IMR-90 (cell line): ENCODE measurements at regions not wholly inside any gene's neighbourhood (a gene's known extent, or its start where the extent isn't known, plus 50 kb on each side); places are given as distances from the start of the nearest gene placed in this dataset.

Experiments used
- ATAC-seq: fragments of 200-7000 bp; cut with Tn5 transposase; 2 replicates; pipeline ENCODE4 v1.9.1; 2020; ENCODE audit warnings: low read depth, mild to moderate bottlenecking, moderate library complexity
- BruUV-seq: library from RNA; stranded (reverse); fragments of 400-500 nt; replicated peaks from 2 replicates; lab custom pipeline; 2021; lab: Mats Ljungman, UMichigan
- CTCF ChIA-PET: fragments of 300-600 bp; formaldehyde crosslinking; extraction: SDS; loops from one replicate; lab custom pipeline; 2021; ENCODE audit warnings: antibody characterized with exemption; lab: Yijun Ruan, JAX
- POLR2A ChIA-PET: fragments of 300-600 bp; sonication (Branson Sonifier 250); formaldehyde crosslinking; loops from one replicate; lab custom pipeline; 2022; ENCODE audit warnings: antibody characterized with exemption; ENCODE audit not compliant: unreplicated experiment; lab: Charles Lee
- DNase-seq: peaks from one replicate; pipeline ENCODE4 v3.0.0; 2013
- H2AFZ ChIP-seq: replicated peaks from 2 replicates; pipeline ENCODE3; 2013; ENCODE audit warnings: low read length, mild to moderate bottlenecking; ENCODE audit not compliant: poor library complexity
- H2AK5ac ChIP-seq: 2 replicates; pipeline ENCODE4 v1.6.1; 2013; ENCODE audit warnings: low read depth, low read length, inconsistent platforms
- H2AK9ac ChIP-seq: replicated peaks from 2 replicates; pipeline ENCODE3; 2013; ENCODE audit warnings: mild to moderate bottlenecking, low read depth, low read length, moderate library complexity; ENCODE audit not compliant: poor library complexity
- H2BK120ac ChIP-seq: 2 replicates; pipeline ENCODE4 v1.6.1; 2013; ENCODE audit warnings: low read depth, low read length, inconsistent platforms
- H2BK15ac ChIP-seq: 3 replicates; pipeline ENCODE4 v1.6.1; 2013; ENCODE audit warnings: low read depth, low read length, inconsistent platforms
- H2BK20ac ChIP-seq: 2 replicates; pipeline ENCODE4 v1.6.1; 2013; ENCODE audit warnings: low read depth, mild to moderate bottlenecking, inconsistent platforms, low read length, moderate library complexity
- H2BK5ac ChIP-seq: 2 replicates; pipeline ENCODE4 v1.6.1; 2013; ENCODE audit warnings: mild to moderate bottlenecking, low read depth, low read length, inconsistent platforms; ENCODE audit not compliant: poor library complexity, severe bottlenecking
- H3K14ac ChIP-seq: replicated peaks from 2 replicates; pipeline ENCODE4 v1.6.1; 2013; ENCODE audit warnings: low read depth, low read length, inconsistent platforms
- H3K18ac ChIP-seq: 2 replicates; pipeline ENCODE4 v1.6.1; 2013; ENCODE audit warnings: low read depth, low read length, control low read depth
- H3K23ac ChIP-seq: 2 replicates; pipeline ENCODE4 v1.6.1; 2013; ENCODE audit warnings: low read depth, low read length, inconsistent platforms
- H3K27ac ChIP-seq: 2 replicates; pipeline ENCODE4 v1.5.1; 2013; ENCODE audit warnings: mild to moderate bottlenecking, control low read depth, low read length; ENCODE audit not compliant: insufficient read depth
- H3K27me3 ChIP-seq: 2 replicates; pipeline ENCODE4 v1.6.1; 2013; ENCODE audit warnings: low read length; ENCODE audit not compliant: control insufficient read depth, insufficient read depth
- H3K36me3 ChIP-seq: 2 replicates; pipeline ENCODE4 v1.6.1; 2013; ENCODE audit warnings: low read length, mixed read lengths; ENCODE audit not compliant: control insufficient read depth, insufficient read depth
- H3K4ac ChIP-seq: 2 replicates; pipeline ENCODE4 v1.6.1; 2013; ENCODE audit warnings: low read depth, low read length, inconsistent platforms
- H3K4me1 ChIP-seq: 2 replicates; pipeline ENCODE4 v1.6.1; 2013; ENCODE audit warnings: low read length, mixed read lengths; ENCODE audit not compliant: control insufficient read depth, insufficient read depth
- H3K4me2 ChIP-seq: 2 replicates; pipeline ENCODE4 v1.6.1; 2013; ENCODE audit warnings: low read depth, mild to moderate bottlenecking, control low read depth, low read length, moderate library complexity
- H3K4me3 ChIP-seq: 2 replicates; pipeline ENCODE4 v1.5.1; 2013; ENCODE audit warnings: low read depth, mild to moderate bottlenecking, control low read depth, low read length, moderate library complexity; ENCODE audit not compliant: insufficient read depth
- H3K56ac ChIP-seq: 2 replicates; pipeline ENCODE4 v1.6.1; 2013; ENCODE audit warnings: low read length, inconsistent platforms; ENCODE audit not compliant: insufficient read depth; ENCODE audit errors: extremely low read depth
- H3K79me1 ChIP-seq, 2 experiments: 2 replicates each; pipeline ENCODE4 v1.6.1; 2013; ENCODE audit warnings: low read length in 2 of 2, inconsistent platforms in 1 of 2, low read depth in 1 of 2
- H3K9ac ChIP-seq: 2 replicates; pipeline ENCODE4 v1.6.1; 2013; ENCODE audit warnings: low read depth, low read length, control low read depth
- H3K9me1 ChIP-seq: 2 replicates; pipeline ENCODE4 v1.6.1; 2013; ENCODE audit warnings: low read length, inconsistent platforms; ENCODE audit not compliant: insufficient read depth
- H3K9me3 ChIP-seq: 2 replicates; pipeline ENCODE4 v1.6.1; 2013; ENCODE audit warnings: low read length; ENCODE audit not compliant: control insufficient read depth, insufficient read depth
- H4K20me1 ChIP-seq: 2 replicates; pipeline ENCODE4 v1.6.1; 2013; ENCODE audit warnings: low read length, inconsistent platforms; ENCODE audit not compliant: insufficient read depth
- H4K5ac ChIP-seq: 2 replicates; pipeline ENCODE4 v1.6.1; 2013; ENCODE audit warnings: mild to moderate bottlenecking, low read depth, low read length, control low read depth
- H4K8ac ChIP-seq, 2 experiments: 2 replicates each; pipeline ENCODE4 v1.6.1; 2013; ENCODE audit warnings: low read depth in 2 of 2, low read length in 2 of 2, control low read depth in 1 of 2, inconsistent platforms in 1 of 2
- H4K91ac ChIP-seq: 2 replicates; pipeline ENCODE4 v1.6.1; 2013; ENCODE audit warnings: low read depth, low read length, inconsistent platforms; ENCODE audit not compliant: insufficient read depth
- CEBPB ChIP-seq: IDR thresholded peaks from 2 replicates; pipeline ENCODE4 v1.6.1; 2012; ENCODE audit warnings: low read depth, low read length, improper control_type of control experiment
- CHD1 ChIP-seq: IDR thresholded peaks from 2 replicates; pipeline ENCODE4 v1.6.1; 2012; ENCODE audit warnings: low read depth, low read length, improper control_type of control experiment
- ELK1 ChIP-seq: fragments of 150-350 bp; IDR thresholded peaks from 2 replicates; pipeline ENCODE4 v1.6.1; 2016; ENCODE audit warnings: low read depth, mild to moderate bottlenecking, low read length, moderate library complexity, borderline replicate concordance
- FOS ChIP-seq: fragments of 150-350 bp; IDR thresholded peaks from 2 replicates; pipeline ENCODE4 v1.6.1; 2016; ENCODE audit warnings: low read depth, low read length
- MAFK ChIP-seq: IDR thresholded peaks from 2 replicates; pipeline ENCODE4 v1.6.1; 2012; ENCODE audit warnings: low read depth, low read length, improper control_type of control experiment
- MXI1 ChIP-seq: IDR thresholded peaks from 2 replicates; pipeline ENCODE4 v1.6.1; 2012; ENCODE audit warnings: low read depth, mild to moderate bottlenecking, low read length, moderate library complexity, borderline replicate concordance
- NFE2L2 ChIP-seq: fragments of 150-350 bp; IDR thresholded peaks from 2 replicates; pipeline ENCODE4 v1.6.1; 2016; ENCODE audit warnings: low read depth, mild to moderate bottlenecking, low read length
- POLR2A ChIP-seq: IDR thresholded peaks from 2 replicates; pipeline ENCODE4 v1.6.1; 2012; ENCODE audit warnings: mild to moderate bottlenecking, low read depth, low read length
- RAD21 ChIP-seq: IDR thresholded peaks from 2 replicates; pipeline ENCODE4 v1.6.1; 2012; ENCODE audit warnings: low read length, improper control_type of control experiment
- RCOR1 ChIP-seq: IDR thresholded peaks from 2 replicates; pipeline ENCODE4 v1.6.1; 2012; ENCODE audit warnings: mild to moderate bottlenecking, low read length, improper control_type of control experiment; ENCODE audit not compliant: insufficient replicate concordance
- RFX5 ChIP-seq: IDR thresholded peaks from 2 replicates; pipeline ENCODE4 v1.8.0; 2012; ENCODE audit warnings: low read depth, mild to moderate bottlenecking, low read length, moderate library complexity
- SMC3 ChIP-seq: fragments of 150-350 bp; IDR thresholded peaks from 2 replicates; pipeline ENCODE4 v1.6.1; 2016; ENCODE audit warnings: low read depth, mild to moderate bottlenecking, antibody characterized with exemption, low read length, moderate library complexity
- USF2 ChIP-seq: fragments of 150-350 bp; IDR thresholded peaks from 2 replicates; pipeline ENCODE4 v1.6.1; 2017; ENCODE audit warnings: mild to moderate bottlenecking, antibody characterized with exemption, low read length, low read depth
- WGBS, 2 experiments: methylation state at CpG; one replicate each; pipeline versions ENCODE4 v1.1.5 to v1.1.7; 2013; ENCODE audit warnings: missing lambda C conversion rate in 2 of 2; ENCODE audit not compliant: insufficient read length in 1 of 2; ENCODE audit errors: extremely low coverage in 2 of 2; 5-methylcytosine and 5-hydroxymethylcytosine counted together
- dilution Hi-C: fragments of 300-500 bp; cut with HindIII; formaldehyde crosslinking; loops from one replicate; pipeline ENCODE4 v1.14.3; 2018; ENCODE audit warnings: low sequenced_read_pairs; ENCODE audit not compliant: unreplicated experiment
- in situ Hi-C: fragments of 300-500 bp; cut with MboI; formaldehyde crosslinking; loops from 3 replicates; pipeline ENCODE4 v1.14.3; 2019; ENCODE audit warnings: low sequenced_read_pairs, inconsistent platforms, mixed read lengths
- intact Hi-C: fragments of 100-400 bp; cut with micrococcal nuclease; formaldehyde crosslinking; loops from 2 replicates; pipeline ENCODE4 v1.10.0; 2022

- TF ChIP-seq RFX5 = no peak
Observed at GRCh38 chr1:221850470-221851187, 108.7 kb upstream of the DUSP10 start (continued).

- dilution Hi-C loops = no loop called here
- H2BK120ac ChIP-seq = no peak overlapping the region
- H3K79me1 ChIP-seq = no peaks in the 10 kb centered on the region
- WGBS, 2 experiments = no CpG with 5 or more reads among the region's 2 CpGs
- H3K27ac ChIP-seq = no peak overlapping the region
- H2AK5ac ChIP-seq = no peak overlapping the region
- intact Hi-C loops = no loop called here
- peaks cover 16% of the 10 kb centered on the region for H3K9me1 ChIP-seq
- H4K20me1 ChIP-seq = no peaks in the 10 kb centered on the region
- no peak overlapping the region for H3K14ac ChIP-seq
- H3K9me3 ChIP-seq = no peaks in the 10 kb centered on the region
- no peaks in the 10 kb centered on the region for H3K36me3 ChIP-seq
- no peak for ATAC-seq
- H3K56ac ChIP-seq = no peak overlapping the region
- no peak overlapping the region for H3K18ac ChIP-seq
- no peak overlapping the region for H2AK9ac ChIP-seq
- H3K4ac ChIP-seq = no peak overlapping the region
- no peak overlapping the region for H3K23ac ChIP-seq
- H3K9ac ChIP-seq = no peak overlapping the region
- BruUV-seq = no TSS peak
- no peak overlapping the region for H2AFZ ChIP-seq
- no peak overlapping the region for H4K5ac ChIP-seq
- no peak overlapping the region for H3K4me3 ChIP-seq
- DNase-seq = no peak
- in situ Hi-C loops = no loop called here
- peaks cover 20% of the 10 kb centered on the region for H3K4me1 ChIP-seq
- H3K27me3 ChIP-seq = no peaks in the 10 kb centered on the region
- no peak overlapping the region for H4K8ac ChIP-seq
- TF ChIP-seq RAD21 = no peak
- no peak for TF ChIP-seq CHD1
- no peak for TF ChIP-seq MAFK
- TF ChIP-seq USF2 = no peak
- no peak for TF ChIP-seq FOS
- no peak for TF ChIP-seq NFE2L2
- no peak for TF ChIP-seq RCOR1
- TF ChIP-seq CEBPB = no peak
- TF ChIP-seq SMC3 = no peak
- TF ChIP-seq ELK1 = no peak
- no peak for TF ChIP-seq RFX5
- TF ChIP-seq POLR2A = no peak
- no peak for TF ChIP-seq MXI1
- ChIA-PET CTCF (no interaction called here), POLR2A (no interaction called here)
- H2BK5ac ChIP-seq = no peak overlapping the region
- H2BK20ac ChIP-seq = no peak overlapping the region
- no peak overlapping the region for H2BK15ac ChIP-seq
- H4K91ac ChIP-seq = no peak overlapping the region
- H3K4me2 ChIP-seq = no peak overlapping the region
Observed at GRCh38 chr1:221849897-221850296, 108.0 kb upstream of the DUSP10 start.
